H1 (cell line): ENCODE measurements at regions not wholly inside any gene's neighbourhood (a gene's known extent, or its start where the extent isn't known, plus 50 kb on each side); places are given as distances from the start of the nearest gene placed in this dataset.

Experiments used
- CTCF ChIA-PET: fragments of 300-600 bp; sonication (Branson Sonifier 250); formaldehyde crosslinking; loops from one replicate; lab custom pipeline; 2021; ENCODE audit not compliant: partially characterized antibody; lab: Charles Lee
- POLR2A ChIA-PET: fragments of 300-600 bp; sonication (Branson Sonifier 250); formaldehyde crosslinking; loops from one replicate; lab custom pipeline; 2021; ENCODE audit warnings: inconsistent platforms; ENCODE audit not compliant: partially characterized antibody; lab: Charles Lee
- DNase-seq, 2 experiments: peaks; one replicate each; pipeline versions ENCODE4 v3.0.0 to v3.0.0-alpha.2; 2010 to 2022; ENCODE audit warnings: low spot score in 2 of 2, low read depth in 1 of 2, mixed read lengths in 1 of 2
- FAIRE-seq: peaks from 2 replicates; lab custom pipeline; 2011; peaks lifted over from hg19 to GRCh38; lab: Jason Lieb, UNC
- H2AFZ ChIP-seq: 2 replicates; pipeline ENCODE4 v1.8.1; 2012; ENCODE audit warnings: low read length, inconsistent platforms
- H2AK5ac ChIP-seq: 2 replicates; pipeline ENCODE4 v1.6.1; 2013; ENCODE audit warnings: low read depth, low read length
- H2BK120ac ChIP-seq: replicated peaks from 2 replicates; pipeline ENCODE3; 2013; ENCODE audit warnings: low read depth, low read length, inconsistent platforms
- H2BK12ac ChIP-seq: 2 replicates; pipeline ENCODE4 v1.6.1; 2013; ENCODE audit warnings: low read depth, low read length
- H2BK15ac ChIP-seq: 2 replicates; pipeline ENCODE4 v1.6.1; 2013; ENCODE audit warnings: low read length
- H2BK20ac ChIP-seq: 2 replicates; pipeline ENCODE4 v1.6.1; 2013; ENCODE audit warnings: low read length
- H2BK5ac ChIP-seq: 2 replicates; pipeline ENCODE4 v1.6.1; 2013; ENCODE audit warnings: low read depth, low read length
- H3K14ac ChIP-seq: 2 replicates; pipeline ENCODE4 v1.6.1; 2013; ENCODE audit warnings: inconsistent platforms; ENCODE audit not compliant: insufficient read length
- H3K18ac ChIP-seq: 2 replicates; pipeline ENCODE4 v1.6.1; 2013; ENCODE audit warnings: low read length; ENCODE audit errors: extremely low read depth
- H3K23ac ChIP-seq: 2 replicates; pipeline ENCODE4 v1.6.1; 2013; ENCODE audit warnings: inconsistent platforms; ENCODE audit not compliant: insufficient read length
- H3K23me2 ChIP-seq: 2 replicates; pipeline ENCODE4 v1.6.1; 2013; ENCODE audit warnings: low read depth, low read length
- H3K27ac ChIP-seq: 2 replicates; pipeline ENCODE4 v1.6.1; 2011; ENCODE audit warnings: low read depth, low read length, inconsistent platforms
- H3K27me3 ChIP-seq, 4 experiments: replicated peaks in 1 of 4; 1 replicate in 1 of 4; 2 replicates in 3 of 4; pipeline versions ENCODE4 v1.6.1 to v1.8.1; 2011 to 2013; ENCODE audit warnings: low read length in 3 of 4, mild to moderate bottlenecking in 3 of 4, inconsistent platforms in 2 of 4, mixed read lengths in 2 of 4, moderate library complexity in 1 of 4; ENCODE audit not compliant: control insufficient read depth in 3 of 4, insufficient read depth in 3 of 4; ENCODE audit errors: extremely low read depth in 1 of 4
- H3K36me3 ChIP-seq, 4 experiments: 2 replicates each; pipeline versions ENCODE4 v1.6.1 to v1.8.1; 2011 to 2013; ENCODE audit warnings: mild to moderate bottlenecking in 4 of 4, low read length in 3 of 4, moderate library complexity in 2 of 4, control low read depth in 1 of 4, inconsistent platforms in 1 of 4; ENCODE audit not compliant: insufficient read depth in 4 of 4, control insufficient read depth in 2 of 4
- H3K4ac ChIP-seq: replicated peaks from 2 replicates; pipeline ENCODE3; 2013; ENCODE audit warnings: low read length, low read depth, mixed read lengths, inconsistent platforms; ENCODE audit not compliant: insufficient read length
- H3K4me1 ChIP-seq, 4 experiments: replicated peaks in 1 of 4; 1 replicate in 1 of 4; 2 replicates in 3 of 4; pipeline versions ENCODE4 v1.6.1 to v1.8.1; 2011 to 2013; ENCODE audit warnings: low read length in 3 of 4, inconsistent platforms in 2 of 4, mixed read lengths in 1 of 4; ENCODE audit not compliant: insufficient read depth in 4 of 4, control insufficient read depth in 3 of 4
- H3K4me2 ChIP-seq, 2 experiments: 2 replicates each; pipeline versions ENCODE4 v1.6.1 to v1.8.1; 2011 to 2013; ENCODE audit warnings: low read depth in 2 of 2, low read length in 2 of 2, control low read depth in 1 of 2, inconsistent platforms in 1 of 2, mild to moderate bottlenecking in 1 of 2; ENCODE audit not compliant: insufficient read depth in 1 of 2
- H3K4me3 ChIP-seq, 4 experiments: fragments of 200-600, 300-600 bp in 1 of 4; sonication (generic), shearing (Covaris generic), sonication (Bioruptor Twin) in 1 of 4; 2 replicates each; pipeline versions ENCODE4 v1.5.1 to v1.8.1; 2011 to 2016; ENCODE audit warnings: low read length in 4 of 4, low read depth in 3 of 4, control low read depth in 2 of 4, inconsistent platforms in 2 of 4, mild to moderate bottlenecking in 2 of 4, mixed read lengths in 1 of 4, moderate library complexity in 1 of 4; ENCODE audit not compliant: insufficient read depth in 2 of 4; ENCODE audit errors: extremely low read depth in 1 of 4
- H3K56ac ChIP-seq: replicated peaks from 2 replicates; pipeline ENCODE3; 2013; ENCODE audit warnings: low read depth, mild to moderate bottlenecking, mixed read lengths, low read length, inconsistent platforms; ENCODE audit not compliant: insufficient read length
- H3K79me1 ChIP-seq: 2 replicates; pipeline ENCODE4 v1.6.1; 2013; ENCODE audit warnings: low read depth, low read length, control low read depth
- H3K79me2 ChIP-seq, 2 experiments: 2 replicates each; pipeline versions ENCODE4 v1.6.1 to v1.8.1; 2012 to 2013; ENCODE audit warnings: low read length in 2 of 2, mild to moderate bottlenecking in 2 of 2, inconsistent platforms in 1 of 2; ENCODE audit not compliant: insufficient read depth in 2 of 2, control insufficient read depth in 1 of 2
- H3K9ac ChIP-seq, 4 experiments: replicated peaks in 1 of 4; 1 replicate in 1 of 4; 2 replicates in 3 of 4; pipeline versions ENCODE4 v1.6.1 to v1.8.1; 2011 to 2013; ENCODE audit warnings: low read depth in 3 of 4, low read length in 3 of 4, control low read depth in 2 of 4, mild to moderate bottlenecking in 2 of 4, moderate library complexity in 2 of 4, inconsistent platforms in 1 of 4; ENCODE audit errors: extremely low read depth in 1 of 4
- H3K9me3 ChIP-seq, 2 experiments: 2 replicates each; pipeline versions ENCODE4 v1.6.1 to v1.8.1; 2012 to 2013; ENCODE audit warnings: mild to moderate bottlenecking in 2 of 2, moderate library complexity in 2 of 2, control low read depth in 1 of 2, inconsistent platforms in 1 of 2, low read depth in 1 of 2, low read length in 1 of 2, mixed read lengths in 1 of 2; ENCODE audit not compliant: insufficient read depth in 2 of 2
- H4K20me1 ChIP-seq, 2 experiments: replicated peaks in 1 of 2; 2 replicates each; pipeline versions ENCODE3 to v1.8.1; 2011 to 2013; ENCODE audit warnings: inconsistent platforms in 2 of 2, low read length in 2 of 2, mild to moderate bottlenecking in 1 of 2; ENCODE audit not compliant: insufficient read depth in 2 of 2, control insufficient read depth in 1 of 2
- H4K5ac ChIP-seq: 2 replicates; pipeline ENCODE4 v1.6.1; 2013; ENCODE audit warnings: low read length, low read depth, mixed read lengths, inconsistent platforms; ENCODE audit not compliant: insufficient read length
- H4K8ac ChIP-seq: 2 replicates; pipeline ENCODE4 v1.8.0; 2013; ENCODE audit warnings: mild to moderate bottlenecking, moderate library complexity, low read length, inconsistent platforms; ENCODE audit not compliant: insufficient read depth; ENCODE audit errors: extremely low read depth
- H4K91ac ChIP-seq: replicated peaks from 2 replicates; pipeline ENCODE3; 2013; ENCODE audit warnings: low read length, mixed read lengths, inconsistent platforms; ENCODE audit not compliant: insufficient read length
- EGR1 ChIP-seq: IDR thresholded peaks from 2 replicates; pipeline ENCODE4 v1.6.1; 2011; ENCODE audit warnings: low read depth, low read length, borderline replicate concordance
- POLR2AphosphoS5 ChIP-seq: IDR thresholded peaks from 2 replicates; pipeline ENCODE4 v1.6.1; 2011; ENCODE audit warnings: low read depth, low read length
- WGBS, 2 experiments: shearing (Covaris generic) in 1 of 2; methylation state at CpG; one replicate each; pipeline versions ENCODE4 v1.1.6 to v1.1.7; 2013 to 2015; ENCODE audit warnings: low lambda C conversion rate in 2 of 2, mixed read lengths in 2 of 2, inconsistent platforms in 1 of 2, low coverage in 1 of 2, missing lambda C conversion rate in 1 of 2; ENCODE audit not compliant: insufficient replicate concordance in 2 of 2, insufficient coverage in 1 of 2, insufficient read length in 1 of 2; ENCODE audit errors: extremely low coverage in 1 of 2, missing lambda C conversion rate in 1 of 2; 5-methylcytosine and 5-hydroxymethylcytosine counted together

- no peak overlapping the region for H3K18ac ChIP-seq
Measured at GRCh38 chr4:53686521-53686920, 95.2 kb upstream of the LNX1 start.

More at GRCh38 chr4:53686521-53686920, 95.2 kb upstream of the LNX1 start:
- Histone ChIP-seq H3K4me2 (no peak overlapping the region), H3K4me1 (no peaks in the 10 kb centered on the region), H3K56ac (no peak overlapping the region), H3K9ac (no peak overlapping the region), H4K8ac (no peak overlapping the region), H3K4ac (no peak overlapping the region), H3K23me2 (no peaks in the 10 kb centered on the region), H2BK12ac (no peak overlapping the region), H2BK120ac (no peak overlapping the region), H3K27ac (no peak overlapping the region), H3K36me3 (no peaks in the 10 kb centered on the region), H3K79me1 (no peaks in the 10 kb centered on the region), H2AFZ (no peak overlapping the region), H3K14ac (no peak overlapping the region), H3K4me3 (no peak overlapping the region), H3K79me2 (no peaks in the 10 kb centered on the region), H3K9me3 (no peaks in the 10 kb centered on the region), H3K23ac (no peak overlapping the region), H4K5ac (no peak overlapping the region), H2BK15ac (no peak overlapping the region), H4K20me1 (no peaks in the 10 kb centered on the region), H4K91ac (no peak overlapping the region), H2BK5ac (no peak overlapping the region), H3K27me3 (no peaks in the 10 kb centered on the region), H2BK20ac (no peak overlapping the region), H2AK5ac (no peak overlapping the region)
- ChIA-PET CTCF (interaction anchor here (1.0 to 4.2 kb wide), 3 partner anchors 16 to 23 kb away, joined by 3 to 13 read pairs (median 3); no protein-coding TSS in a partner anchor), POLR2A (no interaction called here)
- TF ChIP-seq POLR2AphosphoS5, result no peak
- no peak for TF ChIP-seq EGR1
- WGBS, 2 experiments, result 100% methylated on average over 1 of the region's 1 CpG; no CpG with 5 or more reads in 1 of the 2 experiments
- DNase-seq, result no peak
- no peak for FAIRE-seq
